ENCODE measurements at regions not wholly inside any gene's neighbourhood (a gene's known extent, or its start where the extent isn't known, plus 50 kb on each side); places are given as distances from the start of the nearest gene placed in this dataset.

DNA sequence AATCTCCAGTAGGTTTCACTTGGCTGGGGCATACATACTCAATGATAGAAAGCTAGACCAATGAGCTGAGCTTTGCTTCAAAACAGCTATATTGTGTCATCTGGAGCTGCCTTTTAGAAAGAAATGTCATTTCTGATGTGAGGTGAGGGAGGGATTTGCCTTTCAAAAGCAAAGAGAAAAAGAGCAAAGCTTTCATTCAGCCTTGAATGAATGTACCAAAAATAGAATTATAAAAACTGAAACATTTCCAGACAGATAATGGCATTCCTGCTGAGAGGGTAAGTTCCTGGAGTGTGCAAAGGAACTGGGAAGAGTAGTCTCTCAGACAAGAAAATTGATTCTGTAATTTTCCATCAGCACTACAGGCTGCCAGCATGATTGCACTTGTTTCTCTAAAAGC is 710.0 kb downstream of the LRFN5 start:
- TF ChIP-seq ZNF324 (tag by site-specific recombination; IDR thresholded peaks at IDR 0.05) (no peak), ZNF133 (tag by site-specific recombination; IDR thresholded peaks at IDR 0.05) (no peak), ZNF530 (tag by site-specific recombination; IDR thresholded peaks at IDR 0.05; ENCODE audit: low read depth) (no peak), YY1 (tag by site-specific recombination; IDR thresholded peaks at IDR 0.05) (no peak), ZNF24 (tag by site-specific recombination; IDR thresholded peaks at IDR 0.05) (no peak), ZBTB48 (tag by site-specific recombination; IDR thresholded peaks at IDR 0.05) (no peak), ZNF558 (tag by site-specific recombination; IDR thresholded peaks at IDR 0.05) (no peak), ZNF76 (tag by site-specific recombination; IDR thresholded peaks at IDR 0.05; ENCODE audit: borderline replicate concordance, low read depth) (no peak), ZNF629 (tag by site-specific recombination; IDR thresholded peaks at IDR 0.05) (no peak), ZNF701 (tag by site-specific recombination; IDR thresholded peaks at IDR 0.05) (no peak)
- TF ChIP-seq, protein P1, sequence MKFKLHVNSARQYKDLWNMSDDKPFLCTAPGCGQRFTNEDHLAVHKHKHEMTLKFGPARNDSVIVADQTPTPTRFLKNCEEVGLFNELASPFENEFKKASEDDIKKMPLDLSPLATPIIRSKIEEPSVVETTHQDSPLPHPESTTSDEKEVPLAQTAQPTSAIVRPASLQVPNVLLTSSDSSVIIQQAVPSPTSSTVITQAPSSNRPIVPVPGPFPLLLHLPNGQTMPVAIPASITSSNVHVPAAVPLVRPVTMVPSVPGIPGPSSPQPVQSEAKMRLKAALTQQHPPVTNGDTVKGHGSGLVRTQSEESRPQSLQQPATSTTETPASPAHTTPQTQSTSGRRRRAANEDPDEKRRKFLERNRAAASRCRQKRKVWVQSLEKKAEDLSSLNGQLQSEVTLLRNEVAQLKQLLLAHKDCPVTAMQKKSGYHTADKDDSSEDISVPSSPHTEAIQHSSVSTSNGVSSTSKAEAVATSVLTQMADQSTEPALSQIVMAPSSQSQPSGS (tag by site-specific recombination; IDR thresholded peaks at IDR 0.05; ENCODE audit: low read depth): no peak
- TF ChIP-seq, protein P2, sequence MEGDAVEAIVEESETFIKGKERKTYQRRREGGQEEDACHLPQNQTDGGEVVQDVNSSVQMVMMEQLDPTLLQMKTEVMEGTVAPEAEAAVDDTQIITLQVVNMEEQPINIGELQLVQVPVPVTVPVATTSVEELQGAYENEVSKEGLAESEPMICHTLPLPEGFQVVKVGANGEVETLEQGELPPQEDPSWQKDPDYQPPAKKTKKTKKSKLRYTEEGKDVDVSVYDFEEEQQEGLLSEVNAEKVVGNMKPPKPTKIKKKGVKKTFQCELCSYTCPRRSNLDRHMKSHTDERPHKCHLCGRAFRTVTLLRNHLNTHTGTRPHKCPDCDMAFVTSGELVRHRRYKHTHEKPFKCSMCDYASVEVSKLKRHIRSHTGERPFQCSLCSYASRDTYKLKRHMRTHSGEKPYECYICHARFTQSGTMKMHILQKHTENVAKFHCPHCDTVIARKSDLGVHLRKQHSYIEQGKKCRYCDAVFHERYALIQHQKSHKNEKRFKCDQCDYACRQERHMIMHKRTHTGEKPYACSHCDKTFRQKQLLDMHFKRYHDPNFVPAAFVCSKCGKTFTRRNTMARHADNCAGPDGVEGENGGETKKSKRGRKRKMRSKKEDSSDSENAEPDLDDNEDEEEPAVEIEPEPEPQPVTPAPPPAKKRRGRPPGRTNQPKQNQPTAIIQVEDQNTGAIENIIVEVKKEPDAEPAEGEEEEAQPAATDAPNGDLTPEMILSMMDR (tag by site-specific recombination; IDR thresholded peaks at IDR 0.05): no peak
- TF ChIP-seq, protein P3, sequence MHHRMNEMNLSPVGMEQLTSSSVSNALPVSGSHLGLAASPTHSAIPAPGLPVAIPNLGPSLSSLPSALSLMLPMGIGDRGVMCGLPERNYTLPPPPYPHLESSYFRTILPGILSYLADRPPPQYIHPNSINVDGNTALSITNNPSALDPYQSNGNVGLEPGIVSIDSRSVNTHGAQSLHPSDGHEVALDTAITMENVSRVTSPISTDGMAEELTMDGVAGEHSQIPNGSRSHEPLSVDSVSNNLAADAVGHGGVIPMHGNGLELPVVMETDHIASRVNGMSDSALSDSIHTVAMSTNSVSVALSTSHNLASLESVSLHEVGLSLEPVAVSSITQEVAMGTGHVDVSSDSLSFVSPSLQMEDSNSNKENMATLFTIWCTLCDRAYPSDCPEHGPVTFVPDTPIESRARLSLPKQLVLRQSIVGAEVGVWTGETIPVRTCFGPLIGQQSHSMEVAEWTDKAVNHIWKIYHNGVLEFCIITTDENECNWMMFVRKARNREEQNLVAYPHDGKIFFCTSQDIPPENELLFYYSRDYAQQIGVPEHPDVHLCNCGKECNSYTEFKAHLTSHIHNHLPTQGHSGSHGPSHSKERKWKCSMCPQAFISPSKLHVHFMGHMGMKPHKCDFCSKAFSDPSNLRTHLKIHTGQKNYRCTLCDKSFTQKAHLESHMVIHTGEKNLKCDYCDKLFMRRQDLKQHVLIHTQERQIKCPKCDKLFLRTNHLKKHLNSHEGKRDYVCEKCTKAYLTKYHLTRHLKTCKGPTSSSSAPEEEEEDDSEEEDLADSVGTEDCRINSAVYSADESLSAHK (tag by site-specific recombination; IDR thresholded peaks at IDR 0.05): no peak
- TF ChIP-seq, protein P4, sequence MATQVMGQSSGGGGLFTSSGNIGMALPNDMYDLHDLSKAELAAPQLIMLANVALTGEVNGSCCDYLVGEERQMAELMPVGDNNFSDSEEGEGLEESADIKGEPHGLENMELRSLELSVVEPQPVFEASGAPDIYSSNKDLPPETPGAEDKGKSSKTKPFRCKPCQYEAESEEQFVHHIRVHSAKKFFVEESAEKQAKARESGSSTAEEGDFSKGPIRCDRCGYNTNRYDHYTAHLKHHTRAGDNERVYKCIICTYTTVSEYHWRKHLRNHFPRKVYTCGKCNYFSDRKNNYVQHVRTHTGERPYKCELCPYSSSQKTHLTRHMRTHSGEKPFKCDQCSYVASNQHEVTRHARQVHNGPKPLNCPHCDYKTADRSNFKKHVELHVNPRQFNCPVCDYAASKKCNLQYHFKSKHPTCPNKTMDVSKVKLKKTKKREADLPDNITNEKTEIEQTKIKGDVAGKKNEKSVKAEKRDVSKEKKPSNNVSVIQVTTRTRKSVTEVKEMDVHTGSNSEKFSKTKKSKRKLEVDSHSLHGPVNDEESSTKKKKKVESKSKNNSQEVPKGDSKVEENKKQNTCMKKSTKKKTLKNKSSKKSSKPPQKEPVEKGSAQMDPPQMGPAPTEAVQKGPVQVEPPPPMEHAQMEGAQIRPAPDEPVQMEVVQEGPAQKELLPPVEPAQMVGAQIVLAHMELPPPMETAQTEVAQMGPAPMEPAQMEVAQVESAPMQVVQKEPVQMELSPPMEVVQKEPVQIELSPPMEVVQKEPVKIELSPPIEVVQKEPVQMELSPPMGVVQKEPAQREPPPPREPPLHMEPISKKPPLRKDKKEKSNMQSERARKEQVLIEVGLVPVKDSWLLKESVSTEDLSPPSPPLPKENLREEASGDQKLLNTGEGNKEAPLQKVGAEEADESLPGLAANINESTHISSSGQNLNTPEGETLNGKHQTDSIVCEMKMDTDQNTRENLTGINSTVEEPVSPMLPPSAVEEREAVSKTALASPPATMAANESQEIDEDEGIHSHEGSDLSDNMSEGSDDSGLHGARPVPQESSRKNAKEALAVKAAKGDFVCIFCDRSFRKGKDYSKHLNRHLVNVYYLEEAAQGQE (tag by site-specific recombination; IDR thresholded peaks at IDR 0.05): no peak

Data from HEK293 (cell line).